GM23338 (cell line): ENCODE measurements at regions not wholly inside any gene's neighbourhood (a gene's known extent, or its start where the extent isn't known, plus 50 kb on each side); places are given as distances from the start of the nearest gene placed in this dataset.

Experiments
- ATAC-seq: fragments of 200-7000 bp; cut with Tn5 transposase; 3 replicates; pipeline ENCODE4 v1.9.1; 2020
- DNase-seq: peaks from one replicate; pipeline ENCODE4 v3.0.0-alpha.2; 2015; ENCODE audit warnings: low spot score
- H2AFZ ChIP-seq: fragments of 200-600 bp; sonication (generic); 2 replicates; pipeline ENCODE4 v1.8.0; 2016; ENCODE audit warnings: antibody characterized with exemption, mild to moderate bottlenecking, moderate library complexity
- H3F3A ChIP-seq: fragments of 200-600 bp; sonication (generic); replicated peaks from 2 replicates; pipeline ENCODE4 v1.8.0; 2017; ENCODE audit warnings: antibody characterized with exemption, mixed run types, low read depth
- H3K27ac ChIP-seq: fragments of 200-600 bp; sonication (generic); 2 replicates; pipeline ENCODE4 v1.6.1; 2016; ENCODE audit warnings: low read depth
- H3K27me3 ChIP-seq: fragments of 200-600 bp; sonication (generic); 2 replicates; pipeline ENCODE4 v1.8.0; 2016; ENCODE audit warnings: mild to moderate bottlenecking, mixed run types, moderate library complexity; ENCODE audit not compliant: insufficient read depth
- H3K36me3 ChIP-seq: fragments of 200-600 bp; sonication (generic); 2 replicates; pipeline ENCODE4 v1.8.0; 2016; ENCODE audit warnings: mild to moderate bottlenecking; ENCODE audit not compliant: insufficient read depth
- H3K4me1 ChIP-seq: fragments of 200-600 bp; sonication (generic); 2 replicates; pipeline ENCODE4 v1.8.0; 2016; ENCODE audit warnings: mild to moderate bottlenecking, moderate library complexity; ENCODE audit not compliant: insufficient read depth
- H3K4me2 ChIP-seq: fragments of 200-600 bp; sonication (generic); 2 replicates; pipeline ENCODE4 v1.7.1; 2017; ENCODE audit warnings: mixed run types
- H3K4me3 ChIP-seq: fragments of 200-600 bp; sonication (generic); 2 replicates; pipeline ENCODE4 v1.6.1; 2016; ENCODE audit warnings: mixed run types
- H3K79me2 ChIP-seq: fragments of 200-600 bp; sonication (generic); replicated peaks from 2 replicates; pipeline ENCODE4 v1.8.0; 2017; ENCODE audit warnings: mild to moderate bottlenecking; ENCODE audit not compliant: insufficient read depth
- H3K9me2 ChIP-seq: fragments of 200-600 bp; sonication (generic); 2 replicates; pipeline ENCODE4 v1.8.0; 2017; ENCODE audit not compliant: insufficient read depth
- H4K20me1 ChIP-seq: fragments of 200-600 bp; sonication (generic); replicated peaks from 2 replicates; pipeline ENCODE4 v1.8.0; 2017; ENCODE audit warnings: mild to moderate bottlenecking; ENCODE audit not compliant: insufficient read depth
- H3K27ac Mint-ChIP-seq: 2 replicates; pipeline ENCODE4 v1.8.0; 2020; ENCODE audit warnings: inconsistent platforms, mild to moderate bottlenecking, moderate library complexity, mixed read lengths
- H3K27me3 Mint-ChIP-seq: 3 replicates; pipeline ENCODE4 v1.8.0; 2022; ENCODE audit warnings: low read depth, mild to moderate bottlenecking, moderate library complexity, mixed read lengths, inconsistent platforms; ENCODE audit not compliant: insufficient read depth, poor library complexity
- H3K36me3 Mint-ChIP-seq: 3 replicates; pipeline ENCODE4 v1.8.0; 2021; ENCODE audit warnings: low read depth, mild to moderate bottlenecking, inconsistent platforms, moderate library complexity, mixed read lengths
- H3K4me1 Mint-ChIP-seq: 3 replicates; pipeline ENCODE4 v1.8.0; 2020; ENCODE audit warnings: mild to moderate bottlenecking, inconsistent platforms, mixed read lengths
- H3K4me3 Mint-ChIP-seq: 3 replicates; pipeline ENCODE4 v1.8.0; 2021; ENCODE audit warnings: moderate library complexity, mild to moderate bottlenecking, inconsistent platforms, mixed read lengths
- H3K9me3 Mint-ChIP-seq: 3 replicates; pipeline ENCODE4 v1.8.0; 2020; ENCODE audit warnings: moderate library complexity, mild to moderate bottlenecking, inconsistent platforms, mixed read lengths
- CREB1 ChIP-seq: fragments of 250-450 bp; sonication (Bioruptor Pico); IDR thresholded peaks from 2 replicates; pipeline ENCODE4 v1.5.0; 2020; ENCODE audit warnings: low read depth, mild to moderate bottlenecking, moderate library complexity
- CTCF ChIP-seq, 2 experiments: fragments of 200-600 bp in 1 of 2; sonication (generic) in 1 of 2; conservative IDR thresholded peaks; 2 replicates each; pipeline versions ENCODE4 v1.5.1 to v1.6.1; 2016 to 2017; ENCODE audit warnings: antibody characterized with exemption in 2 of 2, low read depth in 2 of 2, mild to moderate bottlenecking in 2 of 2, moderate library complexity in 1 of 2
- ETS1 ChIP-seq: IDR thresholded peaks from 2 replicates; pipeline ENCODE4 v1.6.1; 2016; ENCODE audit warnings: antibody characterized with exemption
- EZH2 ChIP-seq: fragments of 200-600 bp; sonication (generic); IDR thresholded peaks from one replicate; pipeline ENCODE4 v1.8.0; 2017; ENCODE audit warnings: antibody characterized with exemption, mild to moderate bottlenecking, low read depth; ENCODE audit not compliant: unreplicated experiment
- EZH2phosphoT487 ChIP-seq: fragments of 200-600 bp; sonication (generic); IDR thresholded peaks from one replicate; pipeline ENCODE4 v1.8.1; 2018; ENCODE audit warnings: antibody characterized with exemption; ENCODE audit not compliant: unreplicated experiment
- JUNB ChIP-seq: IDR thresholded peaks from one replicate; pipeline ENCODE4 v1.6.1; 2016; ENCODE audit warnings: antibody characterized with exemption; ENCODE audit not compliant: unreplicated experiment
- NANOG ChIP-seq: IDR thresholded peaks from 2 replicates; pipeline ENCODE4 v1.6.1; 2016; ENCODE audit warnings: antibody characterized with exemption, borderline replicate concordance
- POLR2AphosphoS5 ChIP-seq: IDR thresholded peaks from 2 replicates; pipeline ENCODE4 v1.6.1; 2016; ENCODE audit warnings: antibody characterized with exemption, low read depth
- STAT1 ChIP-seq: IDR thresholded peaks from one replicate; pipeline ENCODE4 v1.6.1; 2016; ENCODE audit warnings: antibody characterized with exemption; ENCODE audit not compliant: unreplicated experiment
- ZNF114 ChIP-seq: fragments of 250-450 bp; sonication (Bioruptor Pico); IDR thresholded peaks from 2 replicates; pipeline ENCODE4 v1.5.0; 2020; ENCODE audit warnings: mild to moderate bottlenecking, moderate library complexity
- ZNF331 ChIP-seq: fragments of 250-450 bp; sonication (Bioruptor Pico); IDR thresholded peaks from 2 replicates; pipeline ENCODE4 v1.5.0; 2020; ENCODE audit warnings: low read depth, mild to moderate bottlenecking, moderate library complexity
- TF ChIP-seq, protein P1 (sequence below): fragments of 250-450 bp; sonication (Bioruptor Pico); IDR thresholded peaks from 2 replicates; pipeline ENCODE4 v1.5.0; 2020; ENCODE audit warnings: mild to moderate bottlenecking, moderate library complexity
- TF ChIP-seq, protein P2 (sequence below): IDR thresholded peaks from one replicate; pipeline ENCODE4 v1.6.1; 2018; ENCODE audit warnings: antibody characterized with exemption; ENCODE audit not compliant: unreplicated experiment

DNA sequence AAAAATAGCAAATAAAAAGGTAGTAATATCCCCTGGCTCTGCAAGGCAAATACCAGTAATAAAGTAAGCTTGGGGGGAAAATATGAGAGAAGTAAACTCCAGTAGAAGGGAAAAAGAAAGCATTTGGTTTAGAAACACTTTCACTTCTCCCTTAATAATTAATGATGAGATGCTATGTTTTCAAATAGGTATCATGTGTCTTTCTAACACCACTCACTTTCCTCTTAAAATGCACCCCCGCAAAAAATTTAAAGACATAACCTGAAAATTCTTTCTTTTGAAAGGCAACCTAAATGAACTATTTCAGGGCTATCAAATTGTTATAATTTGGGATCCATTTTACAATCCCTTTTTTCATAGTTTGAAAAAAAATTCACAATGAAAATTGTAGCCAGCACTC lies 240.3 kb downstream of the SNX10 start:
- Histone ChIP-seq H3K27ac (no peak overlapping the region), H3F3A (no peaks in the 10 kb centered on the region), H3K4me1 (no peaks in the 10 kb centered on the region), H2AFZ (no peak overlapping the region), H4K20me1 (no peaks in the 10 kb centered on the region), H3K9me2 (no peaks in the 10 kb centered on the region), H3K4me2 (no peak overlapping the region), H3K4me3 (no peak overlapping the region), H3K27me3 (no peaks in the 10 kb centered on the region), H3K36me3 (no peaks in the 10 kb centered on the region), H3K79me2 (no peaks in the 10 kb centered on the region)
- Mint-ChIP-seq H3K27me3 (peaks cover 2% of the 10 kb centered on the region), H3K9me3 (no peaks in the 10 kb centered on the region), H3K4me3 (no peak overlapping the region), H3K36me3 (no peaks in the 10 kb centered on the region), H3K27ac (no peak overlapping the region), H3K4me1 (no peaks in the 10 kb centered on the region)
- ATAC-seq (no peak), DNase-seq (no peak)
- TF ChIP-seq POLR2AphosphoS5 = no peak
- TF ChIP-seq STAT1 = no peak
- TF ChIP-seq EZH2phosphoT487 = no peak
- TF ChIP-seq, protein P1, sequence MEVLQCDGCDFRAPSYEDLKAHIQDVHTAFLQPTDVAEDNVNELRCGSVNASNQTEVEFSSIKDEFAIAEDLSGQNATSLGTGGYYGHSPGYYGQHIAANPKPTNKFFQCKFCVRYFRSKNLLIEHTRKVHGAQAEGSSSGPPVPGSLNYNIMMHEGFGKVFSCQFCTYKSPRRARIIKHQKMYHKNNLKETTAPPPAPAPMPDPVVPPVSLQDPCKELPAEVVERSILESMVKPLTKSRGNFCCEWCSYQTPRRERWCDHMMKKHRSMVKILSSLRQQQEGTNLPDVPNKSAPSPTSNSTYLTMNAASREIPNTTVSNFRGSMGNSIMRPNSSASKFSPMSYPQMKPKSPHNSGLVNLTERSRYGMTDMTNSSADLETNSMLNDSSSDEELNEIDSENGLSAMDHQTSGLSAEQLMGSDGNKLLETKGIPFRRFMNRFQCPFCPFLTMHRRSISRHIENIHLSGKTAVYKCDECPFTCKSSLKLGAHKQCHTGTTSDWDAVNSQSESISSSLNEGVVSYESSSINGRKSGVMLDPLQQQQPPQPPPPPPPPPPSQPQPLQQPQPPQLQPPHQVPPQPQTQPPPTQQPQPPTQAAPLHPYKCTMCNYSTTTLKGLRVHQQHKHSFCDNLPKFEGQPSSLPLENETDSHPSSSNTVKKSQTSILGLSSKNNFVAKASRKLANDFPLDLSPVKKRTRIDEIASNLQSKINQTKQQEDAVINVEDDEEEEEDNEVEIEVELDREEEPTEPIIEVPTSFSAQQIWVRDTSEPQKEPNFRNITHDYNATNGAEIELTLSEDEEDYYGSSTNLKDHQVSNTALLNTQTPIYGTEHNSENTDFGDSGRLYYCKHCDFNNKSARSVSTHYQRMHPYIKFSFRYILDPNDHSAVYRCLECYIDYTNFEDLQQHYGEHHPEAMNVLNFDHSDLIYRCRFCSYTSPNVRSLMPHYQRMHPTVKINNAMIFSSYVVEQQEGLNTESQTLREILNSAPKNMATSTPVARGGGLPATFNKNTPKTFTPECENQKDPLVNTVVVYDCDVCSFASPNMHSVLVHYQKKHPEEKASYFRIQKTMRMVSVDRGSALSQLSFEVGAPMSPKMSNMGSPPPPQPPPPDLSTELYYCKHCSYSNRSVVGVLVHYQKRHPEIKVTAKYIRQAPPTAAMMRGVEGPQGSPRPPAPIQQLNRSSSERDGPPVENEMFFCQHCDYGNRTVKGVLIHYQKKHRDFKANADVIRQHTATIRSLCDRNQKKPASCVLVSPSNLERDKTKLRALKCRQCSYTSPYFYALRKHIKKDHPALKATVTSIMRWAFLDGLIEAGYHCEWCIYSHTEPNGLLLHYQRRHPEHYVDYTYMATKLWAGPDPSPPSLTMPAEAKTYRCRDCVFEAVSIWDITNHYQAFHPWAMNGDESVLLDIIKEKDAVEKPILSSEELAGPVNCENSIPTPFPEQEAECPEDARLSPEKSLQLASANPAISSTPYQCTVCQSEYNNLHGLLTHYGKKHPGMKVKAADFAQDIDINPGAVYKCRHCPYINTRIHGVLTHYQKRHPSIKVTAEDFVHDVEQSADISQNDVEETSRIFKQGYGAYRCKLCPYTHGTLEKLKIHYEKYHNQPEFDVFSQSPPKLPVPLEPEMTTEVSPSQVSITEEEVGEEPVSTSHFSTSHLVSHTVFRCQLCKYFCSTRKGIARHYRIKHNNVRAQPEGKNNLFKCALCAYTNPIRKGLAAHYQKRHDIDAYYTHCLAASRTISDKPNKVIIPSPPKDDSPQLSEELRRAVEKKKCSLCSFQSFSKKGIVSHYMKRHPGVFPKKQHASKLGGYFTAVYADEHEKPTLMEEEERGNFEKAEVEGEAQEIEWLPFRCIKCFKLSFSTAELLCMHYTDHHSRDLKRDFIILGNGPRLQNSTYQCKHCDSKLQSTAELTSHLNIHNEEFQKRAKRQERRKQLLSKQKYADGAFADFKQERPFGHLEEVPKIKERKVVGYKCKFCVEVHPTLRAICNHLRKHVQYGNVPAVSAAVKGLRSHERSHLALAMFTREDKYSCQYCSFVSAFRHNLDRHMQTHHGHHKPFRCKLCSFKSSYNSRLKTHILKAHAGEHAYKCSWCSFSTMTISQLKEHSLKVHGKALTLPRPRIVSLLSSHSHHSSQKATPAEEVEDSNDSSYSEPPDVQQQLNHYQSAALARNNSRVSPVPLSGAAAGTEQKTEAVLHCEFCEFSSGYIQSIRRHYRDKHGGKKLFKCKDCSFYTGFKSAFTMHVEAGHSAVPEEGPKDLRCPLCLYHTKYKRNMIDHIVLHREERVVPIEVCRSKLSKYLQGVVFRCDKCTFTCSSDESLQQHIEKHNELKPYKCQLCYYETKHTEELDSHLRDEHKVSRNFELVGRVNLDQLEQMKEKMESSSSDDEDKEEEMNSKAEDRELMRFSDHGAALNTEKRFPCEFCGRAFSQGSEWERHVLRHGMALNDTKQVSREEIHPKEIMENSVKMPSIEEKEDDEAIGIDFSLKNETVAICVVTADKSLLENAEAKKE (CRISPR knock-in tag) = no peak
- TF ChIP-seq JUNB = no peak
- no peak for TF ChIP-seq CTCF (conservative IDR thresholded peaks at IDR 0.05; ENCODE audit: low read depth in 2 of 2)
- TF ChIP-seq, protein P2, sequence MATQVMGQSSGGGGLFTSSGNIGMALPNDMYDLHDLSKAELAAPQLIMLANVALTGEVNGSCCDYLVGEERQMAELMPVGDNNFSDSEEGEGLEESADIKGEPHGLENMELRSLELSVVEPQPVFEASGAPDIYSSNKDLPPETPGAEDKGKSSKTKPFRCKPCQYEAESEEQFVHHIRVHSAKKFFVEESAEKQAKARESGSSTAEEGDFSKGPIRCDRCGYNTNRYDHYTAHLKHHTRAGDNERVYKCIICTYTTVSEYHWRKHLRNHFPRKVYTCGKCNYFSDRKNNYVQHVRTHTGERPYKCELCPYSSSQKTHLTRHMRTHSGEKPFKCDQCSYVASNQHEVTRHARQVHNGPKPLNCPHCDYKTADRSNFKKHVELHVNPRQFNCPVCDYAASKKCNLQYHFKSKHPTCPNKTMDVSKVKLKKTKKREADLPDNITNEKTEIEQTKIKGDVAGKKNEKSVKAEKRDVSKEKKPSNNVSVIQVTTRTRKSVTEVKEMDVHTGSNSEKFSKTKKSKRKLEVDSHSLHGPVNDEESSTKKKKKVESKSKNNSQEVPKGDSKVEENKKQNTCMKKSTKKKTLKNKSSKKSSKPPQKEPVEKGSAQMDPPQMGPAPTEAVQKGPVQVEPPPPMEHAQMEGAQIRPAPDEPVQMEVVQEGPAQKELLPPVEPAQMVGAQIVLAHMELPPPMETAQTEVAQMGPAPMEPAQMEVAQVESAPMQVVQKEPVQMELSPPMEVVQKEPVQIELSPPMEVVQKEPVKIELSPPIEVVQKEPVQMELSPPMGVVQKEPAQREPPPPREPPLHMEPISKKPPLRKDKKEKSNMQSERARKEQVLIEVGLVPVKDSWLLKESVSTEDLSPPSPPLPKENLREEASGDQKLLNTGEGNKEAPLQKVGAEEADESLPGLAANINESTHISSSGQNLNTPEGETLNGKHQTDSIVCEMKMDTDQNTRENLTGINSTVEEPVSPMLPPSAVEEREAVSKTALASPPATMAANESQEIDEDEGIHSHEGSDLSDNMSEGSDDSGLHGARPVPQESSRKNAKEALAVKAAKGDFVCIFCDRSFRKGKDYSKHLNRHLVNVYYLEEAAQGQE = no peak
- TF ChIP-seq NANOG = no peak
- no peak for TF ChIP-seq ZNF114 (CRISPR knock-in tag)
- no peak for TF ChIP-seq ETS1
- TF ChIP-seq ZNF331 (CRISPR knock-in tag) = no peak
- TF ChIP-seq CREB1 (CRISPR knock-in tag) = no peak
- no peak for TF ChIP-seq EZH2
